Ureter (tissue), 1 donor: ENCODE measurements at regions not wholly inside any gene's neighbourhood (a gene's known extent, or its start where the extent isn't known, plus 50 kb on each side); places are given as distances from the start of the nearest gene placed in this dataset.
"Not testable (repeated sequence)": the region's sequence is repeated elsewhere in the genome, so short reads cannot be mapped to it uniquely, and the experiment has no call there.

ENCODE experiments used
- DNase-seq: peaks from one replicate; pipeline ENCODE4 v3.0.0-alpha.2; 2020; ENCODE audit warnings: low spot score
- donor health status: DM: yes; HTN: yes; CAD: no.

DNA sequence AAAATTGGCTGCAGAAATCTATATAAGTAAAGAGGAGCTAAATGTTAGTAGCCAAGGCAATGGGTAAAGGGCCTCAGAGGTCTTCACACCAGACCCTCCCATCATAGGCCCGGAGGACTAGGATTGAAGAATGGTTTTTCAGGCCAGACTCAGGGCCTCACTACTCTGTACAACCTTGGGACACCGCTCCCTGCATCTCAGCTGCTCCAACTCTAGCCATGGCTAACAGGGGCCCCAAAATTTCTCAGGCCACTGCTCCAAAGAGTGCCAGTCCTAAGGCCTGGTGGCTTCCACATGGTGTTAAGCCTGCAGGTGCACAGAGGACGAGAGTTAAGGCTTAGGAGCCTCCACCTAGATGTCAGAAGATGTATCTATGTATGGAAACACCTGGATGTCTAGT is 155.5 kb upstream of the MGAT4C start:
- no peak for DNase-seq

DNA sequence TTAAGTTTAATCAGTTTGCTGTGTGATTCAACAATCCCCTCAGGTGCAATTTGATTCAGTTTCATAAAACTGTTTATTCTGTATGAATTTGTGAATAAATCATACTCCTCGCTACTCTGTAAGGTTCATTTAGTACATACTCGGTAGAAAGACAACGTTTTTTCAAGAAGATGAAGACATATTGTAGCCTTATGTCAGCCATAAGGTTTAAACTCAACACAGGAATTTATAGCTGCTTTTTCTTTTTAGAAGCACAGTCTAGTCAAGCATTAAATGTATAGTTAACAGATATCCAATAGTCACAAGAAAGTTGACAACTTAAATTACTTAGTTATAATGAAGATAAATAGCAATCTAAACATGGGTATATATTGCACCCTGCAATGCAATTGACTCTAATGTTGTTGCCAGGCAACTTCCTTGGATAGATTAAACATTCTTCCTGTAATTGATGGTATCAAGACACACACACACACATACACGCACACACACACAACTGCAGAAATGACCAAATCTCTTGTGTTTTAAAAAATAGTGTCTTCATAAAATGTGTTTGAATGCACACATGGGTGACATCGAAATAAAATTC is 151.5 kb upstream of the MGAT4C start:
- DNase-seq = no peak

DNA sequence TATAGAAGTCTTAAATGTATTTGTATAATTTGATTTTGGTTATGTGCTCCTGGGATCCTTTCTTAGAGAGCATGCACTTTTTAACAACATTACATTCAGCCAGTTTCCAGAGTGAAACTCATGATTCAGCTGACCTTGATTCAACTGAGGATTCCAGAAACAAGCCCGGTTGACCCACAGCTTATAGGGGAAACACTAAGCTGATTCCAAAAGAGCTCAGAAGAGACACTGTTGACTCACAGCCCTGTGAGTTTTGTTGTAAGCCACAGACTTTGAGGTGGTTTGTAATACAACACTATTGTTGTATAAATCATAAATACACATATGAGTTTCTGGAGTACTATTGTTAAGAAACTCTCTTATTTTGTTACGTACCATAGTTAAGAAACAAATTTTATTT is 133.8 kb upstream of the MGAT4C start:
- DNase-seq = no peak

DNA sequence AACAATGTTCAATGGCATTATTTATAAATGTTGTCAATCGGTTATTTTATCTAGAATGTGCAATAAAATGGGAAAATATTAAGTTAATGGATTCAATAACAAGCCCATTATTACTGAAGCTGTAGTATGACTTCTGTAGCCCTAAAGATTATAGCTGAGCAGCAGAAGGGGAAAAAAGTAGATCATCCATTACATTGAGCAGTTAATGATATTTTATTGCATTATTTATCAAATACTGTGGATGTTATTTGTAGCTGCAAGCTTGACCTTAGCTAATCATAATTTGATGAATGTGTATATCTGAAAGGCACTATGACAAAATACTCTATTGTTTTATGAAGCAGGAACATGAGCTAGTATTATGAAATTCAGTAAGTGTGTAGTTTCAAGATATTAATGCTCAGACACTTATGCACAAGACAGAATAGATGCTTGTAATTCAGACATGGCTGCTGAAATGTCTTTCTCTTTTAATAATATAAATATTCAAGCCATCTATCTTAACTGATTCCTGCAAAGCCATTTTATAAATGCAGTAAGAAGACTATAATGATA is 131.5 kb upstream of the MGAT4C start:
- no peak for DNase-seq

DNA sequence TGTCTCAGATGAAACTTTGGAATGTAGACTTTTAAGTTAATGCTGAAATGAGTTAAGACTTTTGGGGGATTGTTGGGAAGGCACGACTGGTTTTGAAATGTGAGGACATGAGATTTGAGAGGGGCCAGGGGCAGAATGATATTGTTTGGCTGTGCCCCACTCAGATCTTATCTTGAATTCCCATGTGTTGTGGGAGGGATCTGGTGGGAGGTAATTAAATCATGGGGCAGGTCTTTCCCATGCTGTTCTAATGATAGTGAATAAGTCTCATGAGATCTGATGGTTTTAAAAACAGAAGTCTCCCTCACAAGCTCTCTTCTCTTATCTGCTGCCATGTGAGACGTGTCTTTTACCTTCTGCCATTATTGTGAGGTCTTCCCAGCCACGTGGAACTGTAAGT is 127.6 kb upstream of the MGAT4C start:
- not testable (repeated sequence) for DNase-seq

DNA sequence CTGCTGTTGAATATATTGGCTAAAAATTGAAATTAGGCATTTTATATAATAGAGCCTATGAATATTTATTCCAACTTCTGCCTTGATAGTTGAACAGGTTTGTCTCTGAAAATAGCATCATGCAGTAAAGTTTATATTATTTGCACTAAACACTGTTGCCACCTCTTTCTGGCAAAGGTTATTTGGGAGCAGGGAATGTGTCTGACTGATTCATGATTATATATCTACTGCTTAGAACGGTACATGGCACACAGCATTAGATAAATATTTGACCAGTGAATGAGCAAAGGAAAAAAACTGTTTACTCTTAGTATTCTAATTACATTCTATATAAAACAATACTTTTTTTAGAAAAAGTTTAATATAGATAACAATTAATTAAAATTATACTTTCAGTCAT is 123.1 kb upstream of the MGAT4C start:
- no peak for DNase-seq

DNA sequence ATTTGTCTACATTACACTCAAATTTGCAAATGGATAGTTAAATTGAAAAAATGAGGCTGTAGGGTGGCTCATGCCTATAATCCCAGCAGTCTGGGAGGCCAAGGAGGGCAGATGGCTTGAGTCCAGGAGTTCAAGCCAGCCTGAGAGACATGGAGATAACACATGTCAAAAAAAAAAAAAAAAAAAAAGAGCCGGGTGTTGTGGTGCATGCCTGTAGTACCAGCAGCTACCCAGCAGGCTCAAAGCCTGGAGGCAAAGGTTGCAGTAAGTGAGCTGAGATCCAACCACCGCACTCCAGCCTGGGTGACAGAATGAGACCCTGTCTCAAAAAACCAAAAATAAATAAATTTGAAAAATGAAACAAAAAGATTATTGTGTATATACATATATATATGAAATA is 119.9 kb upstream of the MGAT4C start:
- DNase-seq = no peak

DNA sequence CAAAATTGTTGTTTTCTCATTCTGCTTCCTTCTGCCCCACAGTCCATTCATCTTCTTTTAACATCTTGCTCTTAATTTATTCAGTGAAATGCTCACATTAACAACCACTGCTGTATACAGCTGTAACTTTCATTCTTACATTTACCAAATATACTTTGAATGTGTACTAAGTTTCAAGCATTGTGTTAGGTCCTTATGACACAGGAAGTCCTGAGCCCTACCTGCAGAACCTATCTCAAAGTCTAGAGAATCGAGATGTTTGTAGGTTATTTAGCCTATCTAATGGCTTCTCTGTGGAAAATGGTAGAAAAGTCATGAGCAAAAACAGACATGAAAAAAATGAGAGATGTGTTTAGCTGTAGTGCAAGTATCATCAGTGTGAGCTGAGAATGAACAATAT is 117.6 kb upstream of the MGAT4C start:
- DNase-seq = no peak

DNA sequence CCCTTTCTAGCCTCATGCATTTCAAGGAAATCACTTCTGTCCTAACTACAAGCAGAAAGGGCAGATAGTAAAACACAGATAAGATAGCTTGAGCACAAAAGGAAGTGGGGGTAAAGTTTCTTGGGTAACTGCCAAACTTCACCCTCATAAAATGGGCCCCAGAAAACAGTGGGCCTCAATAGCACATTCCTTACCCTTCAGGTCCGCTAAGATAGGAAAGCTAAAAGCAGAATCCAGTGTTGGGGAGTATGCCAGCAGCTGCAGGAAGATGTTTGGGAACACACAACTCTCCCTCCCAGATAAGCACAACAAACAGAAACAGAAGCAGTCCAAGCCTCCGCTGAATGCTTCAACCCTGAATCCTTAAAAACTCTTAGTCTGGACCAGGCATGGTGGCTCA is 110.9 kb upstream of the MGAT4C start:
- DNase-seq = no peak

DNA sequence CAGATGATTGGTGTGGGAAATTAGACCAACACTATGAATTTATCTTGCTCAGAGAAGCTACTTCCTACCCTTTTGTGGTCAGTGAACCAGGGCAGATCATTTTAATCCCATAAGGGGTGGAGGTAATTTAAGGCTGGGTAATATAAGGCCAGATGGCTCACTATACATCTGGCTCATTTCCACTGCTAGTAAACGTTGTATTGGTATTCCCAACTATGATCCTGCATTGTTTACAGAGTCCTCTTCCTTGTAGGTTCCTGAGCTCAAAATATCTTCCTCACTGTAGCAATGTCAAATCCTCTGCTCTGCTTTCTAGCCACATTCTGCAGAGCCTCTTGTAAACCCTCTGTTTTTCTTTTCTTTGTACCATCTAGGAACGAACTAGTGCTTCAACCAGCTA is 93.0 kb upstream of the MGAT4C start:
- DNase-seq = no peak

DNA sequence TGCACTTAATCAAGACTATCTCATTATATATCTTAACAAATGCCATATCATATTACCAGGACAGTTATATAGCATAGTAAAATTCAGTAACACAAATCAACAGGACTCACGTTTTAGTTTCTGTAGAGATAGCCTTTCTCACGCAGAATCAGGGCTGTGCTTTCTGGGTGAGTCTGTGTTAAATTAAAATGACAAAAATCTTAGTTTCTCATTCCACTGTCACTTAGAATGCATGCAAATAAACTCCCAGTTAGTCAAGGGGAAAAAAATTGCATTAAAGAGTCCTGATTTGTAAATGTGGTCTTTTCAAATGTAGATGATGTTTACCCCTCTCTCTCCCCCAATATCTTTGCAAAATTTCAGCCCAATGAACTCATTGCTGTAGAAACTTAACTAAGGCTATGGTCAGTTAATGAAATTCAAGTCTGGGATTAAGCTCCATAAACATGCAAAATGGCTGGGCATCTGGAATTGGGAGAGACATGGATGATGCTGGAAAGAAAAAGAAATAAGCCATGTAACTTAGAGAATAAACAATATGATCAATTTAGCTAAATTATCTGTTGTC is 77.8 kb upstream of the MGAT4C start:
- no peak for DNase-seq

DNA sequence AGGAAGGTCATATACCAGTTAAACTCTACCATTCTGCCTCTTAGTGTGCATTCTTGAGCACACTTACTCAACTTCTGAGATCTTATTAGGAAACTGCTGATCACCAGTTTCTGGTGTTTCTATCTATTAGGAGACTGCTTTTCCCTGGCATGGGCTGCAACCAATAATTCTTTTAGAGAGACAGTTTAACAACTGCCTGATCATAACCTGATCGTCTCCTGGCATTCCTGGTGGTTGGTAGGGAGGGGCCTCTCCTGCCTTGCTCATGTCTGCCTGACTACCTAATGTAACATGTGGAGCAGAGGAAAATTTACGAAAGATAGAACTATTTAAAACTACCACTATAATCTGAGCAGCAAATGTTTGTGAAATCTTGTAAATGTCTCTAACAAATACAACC is 75.3 kb upstream of the MGAT4C start:
- no peak for DNase-seq

DNA sequence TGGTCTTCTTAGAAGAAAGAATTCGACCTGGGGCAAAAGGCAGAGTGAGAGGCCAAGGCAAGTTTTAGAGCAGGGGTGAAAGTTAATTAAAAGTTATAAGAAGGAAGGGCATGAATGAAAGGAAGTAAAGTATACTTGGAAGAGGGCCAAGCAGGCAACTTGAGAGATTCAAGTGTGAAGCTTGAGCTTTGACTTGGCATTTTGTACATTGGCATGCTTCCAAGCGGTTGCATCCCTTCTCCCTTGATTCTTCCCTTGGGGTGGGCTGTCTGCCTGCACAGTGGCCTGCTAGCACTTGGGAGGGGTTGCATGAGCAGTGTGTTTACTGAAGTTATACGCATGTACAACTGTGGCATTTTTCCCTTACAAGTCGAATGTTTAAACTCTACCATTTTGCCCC is 74.8 kb upstream of the MGAT4C start:
- DNase-seq = no peak

DNA sequence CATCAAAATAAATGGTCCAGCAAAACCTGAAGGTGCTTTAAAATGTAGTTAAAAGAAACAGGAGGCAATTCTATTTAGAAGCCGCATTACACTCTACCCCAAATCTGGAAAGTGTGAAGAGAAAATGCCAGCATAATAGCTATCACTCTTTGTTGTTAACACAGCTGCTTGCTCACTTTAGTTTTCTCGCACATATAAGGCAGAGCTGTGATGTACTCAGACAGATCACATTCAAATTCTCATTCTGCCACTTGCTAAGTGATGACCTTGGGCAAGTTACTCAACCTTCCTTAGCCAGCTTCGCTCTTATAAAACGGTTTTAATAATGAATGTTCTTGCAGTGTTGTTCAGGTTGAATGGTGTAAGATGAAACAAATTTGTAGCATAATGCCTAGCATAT is 56.0 kb upstream of the MGAT4C start:
- DNase-seq = no peak
